ENCODE measurements at regions not wholly inside any gene's neighbourhood (a gene's known extent, or its start where the extent isn't known, plus 50 kb on each side); places are given as distances from the start of the nearest gene placed in this dataset.

- TF ChIP-seq CTCF (optimal IDR thresholded peaks at IDR 0.05 in 1 of 3, IDR thresholded peaks at IDR 0.05 in 1 of 3, conservative IDR thresholded peaks at IDR 0.05 in 1 of 3; ENCODE audit: extremely low read depth in 1 of 3, insufficient read depth in 2 of 3, low read length in 3 of 3) (no peak), EZH2 (IDR thresholded peaks at IDR 0.05; ENCODE audit: low read length) (no peak)
These were observed 103.1 kb upstream of the MYO16 start for GRCh38 chr13:108526286-108526685.

All from keratinocyte (primary cell).